ENCODE measurements at regions not wholly inside any gene's neighbourhood (a gene's known extent, or its start where the extent isn't known, plus 50 kb on each side); places are given as distances from the start of the nearest gene placed in this dataset.
A peak's percentile ranks its signal among the peaks of the same experiment; 100 is the strongest.

DNA sequence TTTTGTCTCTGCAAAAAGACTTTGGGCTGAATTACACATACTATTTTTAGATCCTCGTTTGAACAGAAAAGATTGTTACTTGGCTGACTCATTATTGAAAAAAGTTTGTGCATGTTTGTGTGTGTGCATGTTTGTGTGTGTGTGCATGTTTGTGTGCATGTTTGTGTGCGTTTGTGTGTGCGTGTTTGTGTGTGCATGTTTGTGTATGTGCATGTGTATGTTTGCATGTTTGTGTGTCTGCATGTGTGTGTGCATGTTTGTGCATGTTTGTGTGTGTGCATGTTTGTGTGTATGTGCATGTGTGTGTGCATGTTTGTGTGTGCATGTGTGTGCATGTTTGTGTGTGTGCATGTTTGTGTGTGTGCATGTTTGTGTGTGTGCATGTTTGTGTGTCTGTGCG is 201.1 kb upstream of the FAT1 start:
- DNase-seq (ENCODE audit: extremely low read depth, low read depth) = no peak
- no peak overlapping the region for H3K4me3 ChIP-seq (replicated peaks; ENCODE audit: low read depth, low read length)
- TF ChIP-seq, protein P1, sequence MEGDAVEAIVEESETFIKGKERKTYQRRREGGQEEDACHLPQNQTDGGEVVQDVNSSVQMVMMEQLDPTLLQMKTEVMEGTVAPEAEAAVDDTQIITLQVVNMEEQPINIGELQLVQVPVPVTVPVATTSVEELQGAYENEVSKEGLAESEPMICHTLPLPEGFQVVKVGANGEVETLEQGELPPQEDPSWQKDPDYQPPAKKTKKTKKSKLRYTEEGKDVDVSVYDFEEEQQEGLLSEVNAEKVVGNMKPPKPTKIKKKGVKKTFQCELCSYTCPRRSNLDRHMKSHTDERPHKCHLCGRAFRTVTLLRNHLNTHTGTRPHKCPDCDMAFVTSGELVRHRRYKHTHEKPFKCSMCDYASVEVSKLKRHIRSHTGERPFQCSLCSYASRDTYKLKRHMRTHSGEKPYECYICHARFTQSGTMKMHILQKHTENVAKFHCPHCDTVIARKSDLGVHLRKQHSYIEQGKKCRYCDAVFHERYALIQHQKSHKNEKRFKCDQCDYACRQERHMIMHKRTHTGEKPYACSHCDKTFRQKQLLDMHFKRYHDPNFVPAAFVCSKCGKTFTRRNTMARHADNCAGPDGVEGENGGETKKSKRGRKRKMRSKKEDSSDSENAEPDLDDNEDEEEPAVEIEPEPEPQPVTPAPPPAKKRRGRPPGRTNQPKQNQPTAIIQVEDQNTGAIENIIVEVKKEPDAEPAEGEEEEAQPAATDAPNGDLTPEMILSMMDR (IDR thresholded peaks at IDR 0.05; ENCODE audit: low read depth, low read length, missing control alignments) = no peak

DNA sequence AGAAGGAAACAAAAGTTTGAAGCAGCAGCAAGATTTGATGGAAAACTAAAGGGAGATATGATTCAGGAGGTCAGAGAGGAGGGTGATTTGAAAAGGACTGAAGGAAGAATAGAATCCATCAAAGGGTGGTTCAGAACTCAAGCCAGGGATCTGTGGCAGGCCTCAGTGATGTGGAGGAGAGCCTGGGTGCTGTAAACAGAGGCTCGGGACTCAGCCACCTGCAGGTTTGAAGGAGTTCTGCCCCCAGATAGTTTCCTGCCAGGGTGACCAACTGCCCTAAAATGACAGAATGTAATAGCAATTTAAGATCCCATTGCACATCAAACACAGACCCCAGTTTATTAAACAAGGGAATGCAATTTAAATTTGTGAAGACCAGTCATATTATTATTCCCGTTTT is 204.0 kb upstream of the FAT1 start:
- TF ChIP-seq, protein P1 (IDR thresholded peaks at IDR 0.05; ENCODE audit: low read depth, low read length, missing control alignments) = no peak
- DNase-seq (ENCODE audit: extremely low read depth, low read depth) = no peak
- no peak overlapping the region for H3K4me3 ChIP-seq (replicated peaks; ENCODE audit: low read depth, low read length)

DNA sequence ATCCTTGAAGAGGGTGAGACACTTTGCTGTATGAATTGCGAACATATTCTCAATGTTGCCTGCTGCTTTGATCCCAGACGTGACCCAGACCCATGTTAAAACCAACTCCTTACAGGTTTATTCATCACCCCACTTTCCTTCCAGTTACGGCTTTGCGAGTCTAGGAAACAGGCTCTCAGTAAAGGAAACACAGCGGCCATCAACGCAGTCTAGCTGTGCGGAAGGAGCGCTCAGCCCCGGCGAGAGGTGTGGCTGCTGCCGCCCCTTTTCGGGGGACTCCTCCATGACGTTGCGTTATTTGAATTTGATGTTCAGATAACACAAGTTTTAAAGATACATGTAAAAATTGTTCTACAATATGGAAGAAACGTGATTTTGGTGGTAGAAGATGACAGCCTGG is 206.4 kb upstream of the FAT1 start:
- no peak overlapping the region for H3K4me3 ChIP-seq (replicated peaks; ENCODE audit: low read depth, low read length)
- TF ChIP-seq, protein P1 (IDR thresholded peaks at IDR 0.05; ENCODE audit: low read depth, low read length, missing control alignments) = no peak
- DNase-seq (ENCODE audit: extremely low read depth, low read depth) = no peak

DNA sequence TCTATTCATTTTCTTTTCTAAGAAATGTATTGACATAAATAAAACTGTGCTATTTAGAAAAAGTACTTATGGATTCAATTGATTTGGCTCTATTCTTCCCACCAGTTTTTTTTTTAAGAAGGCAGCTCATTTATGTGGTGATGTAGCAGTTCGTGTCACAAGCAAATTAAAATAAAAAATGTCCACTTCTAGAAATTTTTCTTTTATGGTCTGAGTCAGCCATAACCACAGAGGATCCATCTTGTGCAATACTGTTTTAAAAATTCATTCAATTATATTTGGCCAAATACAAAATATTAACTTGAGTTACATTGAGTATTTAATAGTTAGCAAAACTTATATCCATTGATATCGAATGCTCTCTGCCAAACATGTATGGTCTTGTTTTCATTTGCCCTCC is 207.9 kb upstream of the FAT1 start:
- H3K4me3 ChIP-seq (replicated peaks; ENCODE audit: low read depth, low read length) = no peak overlapping the region
- TF ChIP-seq, protein P1 (IDR thresholded peaks at IDR 0.05; ENCODE audit: low read depth, low read length, missing control alignments) = no peak
- no peak for DNase-seq (ENCODE audit: extremely low read depth, low read depth)

DNA sequence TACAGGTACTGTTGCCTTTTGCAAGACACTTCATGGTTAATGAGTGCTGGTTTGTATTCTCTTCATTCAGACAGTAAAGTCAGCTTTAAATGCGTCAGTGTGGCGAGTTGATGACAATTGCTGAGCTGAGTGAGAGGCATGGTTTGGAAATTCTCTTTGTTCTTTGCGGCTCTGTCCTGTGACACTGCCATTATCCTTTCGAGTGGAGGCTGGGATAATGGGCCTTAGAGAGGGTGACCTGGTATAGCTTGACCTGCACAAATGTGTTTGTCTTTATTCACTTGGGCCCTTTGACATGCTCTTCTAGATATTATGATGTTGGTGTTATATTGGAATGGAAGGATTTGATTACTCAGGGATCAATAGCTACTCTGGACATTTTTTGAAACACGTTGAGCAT is 208.5 kb upstream of the FAT1 start:
- no peak overlapping the region for H3K4me3 ChIP-seq (replicated peaks; ENCODE audit: low read depth, low read length)
- DNase-seq (ENCODE audit: extremely low read depth, low read depth) = no peak
- TF ChIP-seq, protein P1 (IDR thresholded peaks at IDR 0.05; ENCODE audit: low read depth, low read length, missing control alignments) = no peak

DNA sequence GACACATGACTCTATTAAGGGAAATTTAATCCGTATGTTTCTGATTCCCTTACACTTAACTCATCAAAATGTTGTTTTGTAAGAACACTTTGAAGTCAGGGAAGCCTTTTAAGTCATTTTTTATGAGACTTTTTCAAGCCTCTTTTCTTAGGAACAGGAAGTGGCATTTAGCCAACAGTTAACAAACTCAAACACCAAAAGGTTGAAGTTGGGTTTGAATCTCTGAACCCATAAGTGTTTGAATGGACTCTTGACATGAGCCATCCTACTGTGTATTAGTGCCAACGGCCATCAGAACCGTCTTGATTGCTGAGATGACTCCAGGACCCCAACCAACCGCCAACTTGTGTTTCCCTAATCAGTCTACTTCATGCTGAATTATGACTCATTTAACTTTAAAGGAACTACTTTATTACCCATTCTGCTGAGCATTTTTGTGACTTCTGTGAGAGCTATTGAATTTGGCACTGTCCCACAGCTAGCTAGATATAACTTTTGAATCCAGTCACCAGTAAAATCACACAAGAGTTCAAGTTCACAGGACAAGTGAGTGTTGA is 209.1 kb upstream of the FAT1 start:
- no peak overlapping the region for H3K4me3 ChIP-seq (replicated peaks; ENCODE audit: low read depth, low read length)
- peak; percentile 88 for DNase-seq (ENCODE audit: extremely low read depth, low read depth)
- TF ChIP-seq, protein P1 (IDR thresholded peaks at IDR 0.05; ENCODE audit: low read depth, low read length, missing control alignments) = no peak

DNA sequence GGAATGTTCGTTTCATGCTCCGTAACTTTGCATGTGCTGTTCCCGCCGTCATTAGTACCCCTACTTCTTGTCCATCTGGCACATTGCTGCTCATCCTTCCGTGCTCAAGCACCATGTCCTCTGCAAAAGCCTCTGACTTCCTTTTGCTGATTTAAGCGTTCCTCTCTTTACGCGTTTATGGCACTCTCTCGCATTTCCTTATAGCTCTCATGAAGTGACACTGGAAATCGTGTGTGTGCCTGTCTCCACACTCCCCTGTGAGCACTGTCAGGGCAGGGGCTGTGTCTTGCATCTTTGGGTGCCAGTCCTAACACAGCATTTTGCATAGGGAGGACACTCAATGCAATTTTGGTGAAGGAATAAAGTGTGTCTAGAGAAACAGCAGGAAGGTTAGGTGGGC is 210.6 kb upstream of the FAT1 start:
- DNase-seq (ENCODE audit: extremely low read depth, low read depth) = no peak
- TF ChIP-seq, protein P1 (IDR thresholded peaks at IDR 0.05; ENCODE audit: low read depth, low read length, missing control alignments) = no peak
- no peak overlapping the region for H3K4me3 ChIP-seq (replicated peaks; ENCODE audit: low read depth, low read length)
